Endodermal cell (in vitro differentiated cells): ENCODE measurements at regions not wholly inside any gene's neighbourhood (a gene's known extent, or its start where the extent isn't known, plus 50 kb on each side); places are given as distances from the start of the nearest gene placed in this dataset.
A peak's percentile ranks its signal among the peaks of the same experiment; 100 is the strongest.

ENCODE experiments used
- DNase-seq: peaks from one replicate; pipeline ENCODE4 v3.0.0-alpha.2; 2017
- H3K27ac ChIP-seq: 2 replicates; pipeline ENCODE4 v1.5.1; 2013; ENCODE audit warnings: mild to moderate bottlenecking, low read depth, low read length, moderate library complexity
- H3K27me3 ChIP-seq: 2 replicates; pipeline ENCODE4 v1.6.1; 2013; ENCODE audit warnings: mild to moderate bottlenecking, low read length, moderate library complexity; ENCODE audit not compliant: insufficient read depth, control insufficient read depth, poor library complexity, severe bottlenecking
- H3K36me3 ChIP-seq: 2 replicates; pipeline ENCODE4 v1.7.0; 2013; ENCODE audit warnings: mild to moderate bottlenecking, low read length, moderate library complexity; ENCODE audit not compliant: control insufficient read depth, insufficient read depth
- H3K4me1 ChIP-seq: one replicate; pipeline ENCODE4 v1.7.0; 2013; ENCODE audit warnings: low read length; ENCODE audit not compliant: control insufficient read depth, insufficient read depth
- H3K4me3 ChIP-seq: 2 replicates; pipeline ENCODE4 v1.5.1; 2013; ENCODE audit warnings: mild to moderate bottlenecking, low read length, moderate library complexity
- H3K9ac ChIP-seq: 2 replicates; pipeline ENCODE4 v1.6.1; 2013; ENCODE audit warnings: mild to moderate bottlenecking, low read length, moderate library complexity; ENCODE audit not compliant: poor library complexity, severe bottlenecking; ENCODE audit errors: extremely low read depth
- H3K9me3 ChIP-seq: 2 replicates; pipeline ENCODE4 v1.6.1; 2013; ENCODE audit warnings: mild to moderate bottlenecking, low read length, moderate library complexity; ENCODE audit not compliant: control insufficient read depth
- H3K27ac Mint-ChIP-seq: 2 replicates; pipeline ENCODE4 v1.8.0; 2020; ENCODE audit warnings: mixed read lengths
- H3K27me3 Mint-ChIP-seq: 2 replicates; pipeline ENCODE4 v1.8.0; 2021; ENCODE audit warnings: mild to moderate bottlenecking, mixed read lengths; ENCODE audit not compliant: insufficient read depth
- H3K36me3 Mint-ChIP-seq: 2 replicates; pipeline ENCODE4 v1.8.0; 2020; ENCODE audit warnings: low read depth, mixed read lengths
- H3K4me1 Mint-ChIP-seq: 2 replicates; pipeline ENCODE4 v1.8.0; 2020; ENCODE audit warnings: mixed read lengths
- H3K4me3 Mint-ChIP-seq: 2 replicates; pipeline ENCODE4 v1.8.0; 2020; ENCODE audit warnings: mild to moderate bottlenecking, moderate library complexity, mixed read lengths
- H3K9me3 Mint-ChIP-seq: 2 replicates; pipeline ENCODE4 v1.8.0; 2020; ENCODE audit warnings: mild to moderate bottlenecking, mixed read lengths
- WGBS, 2 experiments: methylation state at CpG; one replicate each; pipeline versions ENCODE4 v1.1.5 to v1.1.7; 2013; ENCODE audit warnings: missing lambda C conversion rate in 2 of 2, mixed read lengths in 1 of 2; ENCODE audit not compliant: insufficient coverage in 1 of 2, insufficient read length in 1 of 2; 5-methylcytosine and 5-hydroxymethylcytosine counted together
- TF ChIP-seq, protein P1 (sequence below): fragments of 200-600 bp; sonication (generic); conservative IDR thresholded peaks from 2 replicates; pipeline ENCODE4 v1.5.0; 2021; ENCODE audit warnings: antibody characterized with exemption, mild to moderate bottlenecking

- peaks cover 36% of the 10 kb centered on the region for H3K27me3 Mint-ChIP-seq
- H3K4me3 Mint-ChIP-seq, result no peak overlapping the region
- peaks cover 20% of the 10 kb centered on the region for H3K27me3 ChIP-seq
- WGBS, 2 experiments, result 95% methylated on average over 1 of the region's 1 CpG; no CpG with 5 or more reads in 1 of the 2 experiments
- no peak overlapping the region for H3K27ac Mint-ChIP-seq
- H3K9me3 Mint-ChIP-seq, result peaks cover 6% of the 10 kb centered on the region
- peaks cover 17% of the 10 kb centered on the region for H3K4me1 ChIP-seq
- TF ChIP-seq, protein P1, sequence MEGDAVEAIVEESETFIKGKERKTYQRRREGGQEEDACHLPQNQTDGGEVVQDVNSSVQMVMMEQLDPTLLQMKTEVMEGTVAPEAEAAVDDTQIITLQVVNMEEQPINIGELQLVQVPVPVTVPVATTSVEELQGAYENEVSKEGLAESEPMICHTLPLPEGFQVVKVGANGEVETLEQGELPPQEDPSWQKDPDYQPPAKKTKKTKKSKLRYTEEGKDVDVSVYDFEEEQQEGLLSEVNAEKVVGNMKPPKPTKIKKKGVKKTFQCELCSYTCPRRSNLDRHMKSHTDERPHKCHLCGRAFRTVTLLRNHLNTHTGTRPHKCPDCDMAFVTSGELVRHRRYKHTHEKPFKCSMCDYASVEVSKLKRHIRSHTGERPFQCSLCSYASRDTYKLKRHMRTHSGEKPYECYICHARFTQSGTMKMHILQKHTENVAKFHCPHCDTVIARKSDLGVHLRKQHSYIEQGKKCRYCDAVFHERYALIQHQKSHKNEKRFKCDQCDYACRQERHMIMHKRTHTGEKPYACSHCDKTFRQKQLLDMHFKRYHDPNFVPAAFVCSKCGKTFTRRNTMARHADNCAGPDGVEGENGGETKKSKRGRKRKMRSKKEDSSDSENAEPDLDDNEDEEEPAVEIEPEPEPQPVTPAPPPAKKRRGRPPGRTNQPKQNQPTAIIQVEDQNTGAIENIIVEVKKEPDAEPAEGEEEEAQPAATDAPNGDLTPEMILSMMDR, result no peak
- no peak overlapping the region for H3K27ac ChIP-seq
- no peak overlapping the region for H3K4me3 ChIP-seq
- no peak overlapping the region for H3K9ac ChIP-seq
- H3K36me3 Mint-ChIP-seq, result no peaks in the 10 kb centered on the region
- H3K36me3 ChIP-seq, result no peaks in the 10 kb centered on the region
- peaks cover 10% of the 10 kb centered on the region for H3K9me3 ChIP-seq
- peaks cover 17% of the 10 kb centered on the region for H3K4me1 Mint-ChIP-seq
- no peak for DNase-seq
Measured at GRCh38 chr15:53115563-53115962, 325.4 kb upstream of the ONECUT1 start.

DNA sequence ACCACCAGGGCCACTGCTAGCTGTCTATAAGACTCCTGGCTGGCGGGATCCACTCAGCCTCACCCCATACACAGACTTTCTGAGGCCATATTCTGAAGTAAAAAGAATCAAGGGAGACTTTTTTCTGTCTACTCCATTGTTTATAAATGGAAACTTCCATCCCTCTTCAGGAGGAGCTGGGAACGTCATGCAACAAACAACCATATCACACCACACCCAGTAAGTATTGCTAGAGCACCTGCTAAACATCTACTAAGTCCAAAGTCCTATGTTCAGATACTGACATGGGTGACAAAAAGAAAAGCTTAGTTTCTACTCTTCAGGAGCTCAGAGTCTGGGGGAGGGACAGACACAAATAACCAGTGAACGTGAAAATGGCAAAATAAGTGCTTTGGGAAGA lies 324.8 kb upstream of the ONECUT1 start:
- TF ChIP-seq, protein P1, result no peak
- no peak overlapping the region for H3K4me3 ChIP-seq
- no peaks in the 10 kb centered on the region for H3K36me3 ChIP-seq
- H3K4me1 Mint-ChIP-seq, result peaks cover 22% of the 10 kb centered on the region
- H3K27ac Mint-ChIP-seq, result no peak overlapping the region
- H3K27ac ChIP-seq, result no peak overlapping the region
- peaks cover 21% of the 10 kb centered on the region for H3K4me1 ChIP-seq
- H3K9me3 ChIP-seq, result peaks cover 10% of the 10 kb centered on the region
- no peaks in the 10 kb centered on the region for H3K36me3 Mint-ChIP-seq
- H3K4me3 Mint-ChIP-seq, result no peak overlapping the region
- H3K9me3 Mint-ChIP-seq, result peaks cover 6% of the 10 kb centered on the region
- peaks cover 37% of the 10 kb centered on the region for H3K27me3 Mint-ChIP-seq
- H3K9ac ChIP-seq, result no peak overlapping the region
- no peak for DNase-seq
- peaks cover 20% of the 10 kb centered on the region for H3K27me3 ChIP-seq
- WGBS, 2 experiments, result 64 to 82% methylated on average over 2 to 3 of the region's 3 CpGs

DNA sequence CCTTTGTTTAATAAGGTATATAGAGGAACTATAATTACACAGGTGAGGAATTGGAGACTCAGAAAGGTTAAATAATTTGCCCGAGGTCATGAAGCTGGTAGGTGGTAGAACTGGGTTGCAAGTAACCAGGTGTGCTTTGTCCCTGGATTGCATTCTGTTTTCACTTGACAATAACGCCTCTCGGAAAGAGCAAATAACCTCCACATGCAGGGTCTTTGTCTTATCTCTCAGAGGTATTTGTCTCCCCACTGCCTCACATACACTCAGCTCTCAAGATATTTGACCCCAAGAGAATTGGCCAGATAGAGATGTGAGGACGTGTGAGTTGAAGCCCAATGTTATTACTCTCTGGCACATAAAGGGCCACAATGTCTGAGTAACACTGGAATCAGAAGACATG lies 320.9 kb upstream of the ONECUT1 start:
- Histone ChIP-seq H3K4me1 (peaks cover 24% of the 10 kb centered on the region), H3K36me3 (no peaks in the 10 kb centered on the region), H3K9me3 (peaks cover 4% of the 10 kb centered on the region), H3K27me3 (peaks cover 29% of the 10 kb centered on the region), H3K27ac (no peak overlapping the region), H3K4me3 (peak overlapping the region; percentile 21), H3K9ac (no peak overlapping the region)
- TF ChIP-seq, protein P1, result no peak
- H3K36me3 Mint-ChIP-seq, result no peaks in the 10 kb centered on the region
- no peak overlapping the region for H3K4me3 Mint-ChIP-seq
- 40% methylated on average over 4 of the region's 4 CpGs; no CpG with 5 or more reads in 1 of the 2 experiments for WGBS, 2 experiments
- peak; percentile 52 for DNase-seq
- H3K9me3 Mint-ChIP-seq, result peaks cover 3% of the 10 kb centered on the region
- peaks cover 46% of the 10 kb centered on the region for H3K27me3 Mint-ChIP-seq
- H3K27ac Mint-ChIP-seq, result no peak overlapping the region
- peaks cover 25% of the 10 kb centered on the region for H3K4me1 Mint-ChIP-seq
